GM23338 (cell line): ENCODE measurements at regions not wholly inside any gene's neighbourhood (a gene's known extent, or its start where the extent isn't known, plus 50 kb on each side); places are given as distances from the start of the nearest gene placed in this dataset.

Experiments
- EZH2 ChIP-seq: fragments of 200-600 bp; sonication (generic); IDR thresholded peaks from one replicate; pipeline ENCODE4 v1.8.0; 2017; ENCODE audit warnings: antibody characterized with exemption, mild to moderate bottlenecking, low read depth; ENCODE audit not compliant: unreplicated experiment
- POLR2AphosphoS5 ChIP-seq: IDR thresholded peaks from 2 replicates; pipeline ENCODE4 v1.6.1; 2016; ENCODE audit warnings: antibody characterized with exemption, low read depth
- ZNF114 ChIP-seq: fragments of 250-450 bp; sonication (Bioruptor Pico); IDR thresholded peaks from 2 replicates; pipeline ENCODE4 v1.5.0; 2020; ENCODE audit warnings: mild to moderate bottlenecking, moderate library complexity
- TF ChIP-seq, protein P1 (sequence below), 2 experiments: fragments of 200-600 bp in 1 of 2; sonication (generic) in 1 of 2; conservative IDR thresholded peaks; 2 replicates each; pipeline versions ENCODE4 v1.5.1 to v1.6.1; 2016 to 2017; ENCODE audit warnings: antibody characterized with exemption in 2 of 2, low read depth in 2 of 2, mild to moderate bottlenecking in 2 of 2, moderate library complexity in 1 of 2

- TF ChIP-seq POLR2AphosphoS5 (no peak), ZNF114 (CRISPR knock-in tag) (no peak), EZH2 (no peak)
- TF ChIP-seq, protein P1, sequence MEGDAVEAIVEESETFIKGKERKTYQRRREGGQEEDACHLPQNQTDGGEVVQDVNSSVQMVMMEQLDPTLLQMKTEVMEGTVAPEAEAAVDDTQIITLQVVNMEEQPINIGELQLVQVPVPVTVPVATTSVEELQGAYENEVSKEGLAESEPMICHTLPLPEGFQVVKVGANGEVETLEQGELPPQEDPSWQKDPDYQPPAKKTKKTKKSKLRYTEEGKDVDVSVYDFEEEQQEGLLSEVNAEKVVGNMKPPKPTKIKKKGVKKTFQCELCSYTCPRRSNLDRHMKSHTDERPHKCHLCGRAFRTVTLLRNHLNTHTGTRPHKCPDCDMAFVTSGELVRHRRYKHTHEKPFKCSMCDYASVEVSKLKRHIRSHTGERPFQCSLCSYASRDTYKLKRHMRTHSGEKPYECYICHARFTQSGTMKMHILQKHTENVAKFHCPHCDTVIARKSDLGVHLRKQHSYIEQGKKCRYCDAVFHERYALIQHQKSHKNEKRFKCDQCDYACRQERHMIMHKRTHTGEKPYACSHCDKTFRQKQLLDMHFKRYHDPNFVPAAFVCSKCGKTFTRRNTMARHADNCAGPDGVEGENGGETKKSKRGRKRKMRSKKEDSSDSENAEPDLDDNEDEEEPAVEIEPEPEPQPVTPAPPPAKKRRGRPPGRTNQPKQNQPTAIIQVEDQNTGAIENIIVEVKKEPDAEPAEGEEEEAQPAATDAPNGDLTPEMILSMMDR (conservative IDR thresholded peaks at IDR 0.05; ENCODE audit: low read depth in 2 of 2) = no peak
Measured at GRCh38 chr2:199064201-199064600, 393.5 kb downstream of the SATB2 start.
